HG02885 (cell line): ENCODE measurements at regions not wholly inside any gene's neighbourhood (a gene's known extent, or its start where the extent isn't known, plus 50 kb on each side); places are given as distances from the start of the nearest gene placed in this dataset.
A peak's percentile ranks its signal among the peaks of the same experiment; 100 is the strongest.
"Not testable (repeated sequence)": the region's sequence is repeated elsewhere in the genome, so short reads cannot be mapped to it uniquely, and the experiment has no call there.

Source experiments
- ATAC-seq: cut with Tn5 transposase; IDR thresholded peaks from one replicate; pipeline ENCODE4 v1.9.1; 2021; ENCODE audit warnings: mild to moderate bottlenecking; ENCODE audit not compliant: unreplicated experiment, poor library complexity

GRCh38 chr6:150299873-150300485 is 68.8 kb upstream of the IYD start:
- no peak for ATAC-seq

DNA sequence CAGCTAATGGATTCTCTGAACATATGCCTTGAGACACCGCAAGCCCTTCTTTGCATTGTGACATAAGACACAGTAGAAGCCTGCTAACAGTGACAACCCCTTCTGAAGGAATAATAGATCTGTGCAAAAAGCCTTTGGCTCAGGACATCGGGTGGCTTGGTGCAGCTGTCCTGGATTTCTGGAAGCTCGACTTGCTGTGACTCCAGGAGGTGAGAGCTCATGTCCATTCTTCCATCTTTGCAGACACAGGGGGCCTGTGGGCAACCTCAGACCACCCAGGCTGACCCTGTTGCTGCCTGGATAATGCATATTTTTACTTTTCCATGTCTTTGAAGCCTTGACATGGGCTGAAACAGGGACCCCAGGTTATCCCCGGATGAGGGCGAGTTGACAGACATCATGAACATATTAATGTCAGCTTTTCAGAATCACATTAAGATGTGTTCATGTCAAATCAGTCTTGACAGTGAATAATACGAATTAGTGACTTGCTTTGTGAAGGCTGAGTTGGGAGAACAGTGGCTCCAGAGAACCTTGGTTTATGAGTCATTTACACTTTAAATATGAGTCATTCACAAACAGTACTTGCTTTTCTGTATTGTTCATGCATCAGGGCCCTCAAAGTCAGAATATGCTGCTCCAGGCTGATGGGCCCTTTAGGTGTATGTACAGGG is 66.8 kb upstream of the IYD start:
- ATAC-seq, result peak; percentile 85

DNA sequence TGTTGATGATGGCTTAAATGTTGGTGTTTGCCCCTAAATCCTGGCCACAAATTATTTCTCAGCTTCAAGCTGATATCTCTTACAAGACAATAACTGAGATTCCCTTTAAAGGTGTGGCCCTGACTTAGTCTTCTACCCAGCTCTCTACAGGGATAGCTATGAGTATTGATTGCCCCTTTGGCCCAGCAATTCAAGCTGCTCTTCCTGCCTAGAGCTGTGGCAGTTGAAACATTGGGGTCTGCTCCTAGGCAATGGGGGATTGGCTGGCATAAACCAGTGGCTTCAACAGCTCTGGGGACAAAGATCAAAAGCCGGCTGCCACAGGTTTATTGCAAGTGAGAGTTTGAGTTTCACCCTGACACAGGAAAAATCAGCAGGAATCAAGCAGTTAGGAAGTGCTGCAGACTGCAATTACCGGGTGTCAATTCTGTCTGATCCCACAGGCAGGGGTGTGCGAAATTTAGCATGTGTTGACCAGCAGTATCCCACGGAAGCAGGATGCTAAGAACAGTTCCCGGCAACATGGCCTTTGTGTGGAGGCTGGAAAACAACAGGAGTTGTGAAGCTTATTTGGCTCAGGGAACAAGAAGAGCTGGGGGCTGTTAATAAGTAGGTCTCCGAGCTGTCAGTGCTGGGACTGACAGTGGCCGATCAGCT is 66.2 kb upstream of the IYD start:
- ATAC-seq, result no peak

- ATAC-seq, result no peak
These were observed 65.6 kb upstream of the IYD start for GRCh38 chr6:150303256-150303655.

DNA sequence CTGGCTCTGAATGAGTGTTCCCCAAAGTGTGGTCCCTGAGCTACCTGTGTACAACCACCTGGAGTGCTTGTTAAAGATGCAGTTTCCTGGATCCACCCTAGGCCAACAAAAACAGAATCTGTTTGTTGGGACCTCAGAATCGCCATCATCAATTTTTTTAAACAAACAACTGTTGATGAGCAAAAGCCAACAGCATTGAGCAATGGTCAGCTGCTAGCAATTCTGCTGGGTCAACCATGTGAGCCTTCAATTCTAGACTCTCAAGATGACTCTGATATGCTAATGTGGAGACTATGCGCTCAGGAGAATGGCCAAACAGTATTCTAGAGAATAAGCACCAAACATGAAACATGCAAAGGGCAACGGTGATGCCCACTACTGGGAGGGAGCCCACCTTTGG is 64.4 kb upstream of the IYD start:
- ATAC-seq, result no peak

DNA sequence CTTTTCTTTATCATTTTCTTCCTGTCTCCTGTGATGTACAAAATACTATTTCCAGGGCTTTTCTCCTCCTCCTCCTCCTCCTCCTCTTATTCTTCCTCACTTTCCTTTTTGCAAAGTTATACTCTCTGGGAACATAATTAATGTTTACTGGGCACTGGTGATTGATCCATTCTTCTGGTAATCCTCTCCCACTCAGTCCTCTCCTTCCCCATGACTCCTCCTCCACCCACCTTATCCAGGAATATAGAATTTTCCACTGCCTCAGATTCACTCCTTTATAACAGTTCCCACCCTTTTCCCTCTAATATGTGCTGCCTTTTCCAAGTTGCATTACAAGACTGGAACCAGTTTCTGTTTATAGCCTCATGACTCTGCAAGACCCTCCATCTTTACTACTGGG is 62.5 kb upstream of the IYD start:
- ATAC-seq, result no peak

DNA sequence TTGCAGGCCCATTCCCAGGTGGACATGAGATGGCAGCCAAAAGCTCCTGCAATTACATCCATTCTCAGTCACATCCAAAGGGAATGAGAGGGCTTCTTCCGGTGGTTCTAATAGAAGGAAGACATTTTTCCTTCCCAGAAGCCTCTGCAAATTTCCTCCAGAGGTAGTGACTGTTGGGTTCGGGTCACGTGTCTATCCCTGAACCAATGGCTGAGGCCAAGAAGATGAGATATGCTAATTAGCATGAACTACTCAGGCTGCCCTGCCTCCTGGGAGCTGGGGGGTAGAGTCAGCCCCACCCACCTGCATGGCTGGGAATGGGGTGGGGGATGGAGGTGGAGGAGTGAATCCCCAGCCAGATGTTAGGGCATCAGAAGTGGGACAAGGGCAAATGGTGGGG is 61.3 kb upstream of the IYD start:
- ATAC-seq, result no peak

DNA sequence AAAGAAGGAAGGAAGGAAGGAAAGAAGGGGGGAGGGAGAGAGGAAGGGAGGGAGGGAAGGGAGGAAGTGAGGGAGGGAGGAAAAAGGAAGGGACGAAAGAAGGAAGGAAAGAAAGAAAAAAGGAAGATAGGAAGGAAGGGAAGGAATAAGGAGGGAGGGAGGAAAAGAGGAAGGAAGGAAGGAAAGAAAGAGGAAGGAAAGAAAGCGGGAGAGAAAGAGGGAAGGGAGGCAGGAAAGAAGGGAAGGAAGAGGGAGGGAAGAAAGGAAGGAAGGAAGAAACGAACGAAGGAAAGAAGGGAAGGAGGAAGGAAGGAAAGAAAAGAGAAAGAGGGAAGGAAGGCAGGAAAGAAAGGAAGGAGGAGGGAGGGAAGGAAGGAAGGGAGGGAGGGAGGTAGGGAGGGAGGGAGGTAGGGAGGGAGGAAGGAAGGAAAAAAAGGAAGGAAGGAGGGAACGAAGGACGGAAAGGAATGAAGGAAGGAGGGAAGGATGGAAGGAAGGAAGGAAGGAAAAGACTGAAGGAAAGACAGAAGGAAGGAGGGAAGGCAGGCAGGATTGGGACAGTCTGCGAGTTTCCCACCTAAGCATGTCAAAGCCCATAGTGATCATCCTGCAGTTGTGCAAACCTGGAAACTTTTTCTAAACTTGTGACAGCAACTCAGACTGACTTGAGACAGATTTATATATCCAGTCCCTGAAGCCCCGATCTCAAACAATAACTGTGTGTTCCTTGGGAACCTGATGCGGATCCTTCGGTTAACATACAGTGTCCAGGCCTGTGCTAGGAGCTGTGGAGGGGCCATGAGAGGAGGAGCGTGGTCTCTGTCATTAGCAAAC is 59.8 kb upstream of the IYD start:
- no peak for ATAC-seq

GRCh38 chr6:150310539-150310938 is 58.3 kb upstream of the IYD start:
- no peak for ATAC-seq

DNA sequence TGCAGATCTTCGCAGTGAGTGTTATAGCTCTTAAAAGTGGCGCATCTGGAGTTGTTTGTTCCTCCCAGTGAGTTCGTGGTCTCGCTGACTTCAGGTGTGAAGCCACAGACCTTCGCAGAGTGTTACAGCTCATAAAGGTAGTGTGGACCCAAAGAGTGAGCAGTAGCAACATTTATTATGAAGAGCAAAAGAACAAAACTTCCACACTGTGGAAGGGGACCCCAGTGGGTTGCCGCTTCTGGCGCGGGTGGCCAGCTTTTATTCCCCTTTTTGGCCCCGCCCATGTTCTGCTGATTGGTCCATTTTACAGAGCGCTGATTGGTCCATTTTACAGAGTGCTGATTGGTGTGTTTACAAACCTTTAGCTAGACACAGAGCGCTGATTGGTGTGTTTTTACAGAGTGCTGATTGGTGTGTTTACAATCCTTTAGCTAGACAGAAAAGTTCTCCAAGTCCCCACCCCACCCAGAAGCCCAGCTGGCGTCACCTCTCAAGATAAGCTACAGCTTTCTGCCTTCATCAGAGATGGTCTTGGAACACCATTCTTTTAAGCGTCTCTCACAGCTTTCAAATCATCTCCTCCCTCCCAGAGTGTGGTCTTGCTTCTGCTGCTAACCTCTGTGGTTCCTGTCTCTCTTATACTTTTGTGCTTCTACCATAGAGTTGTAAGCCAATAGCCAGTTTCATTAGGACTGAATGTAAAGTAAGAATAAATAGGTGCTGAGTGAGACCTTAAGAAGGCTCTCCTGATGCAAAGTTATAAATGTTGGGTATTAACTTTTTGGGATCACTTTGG is 57.5 kb upstream of the IYD start:
- not testable (repeated sequence) for ATAC-seq

DNA sequence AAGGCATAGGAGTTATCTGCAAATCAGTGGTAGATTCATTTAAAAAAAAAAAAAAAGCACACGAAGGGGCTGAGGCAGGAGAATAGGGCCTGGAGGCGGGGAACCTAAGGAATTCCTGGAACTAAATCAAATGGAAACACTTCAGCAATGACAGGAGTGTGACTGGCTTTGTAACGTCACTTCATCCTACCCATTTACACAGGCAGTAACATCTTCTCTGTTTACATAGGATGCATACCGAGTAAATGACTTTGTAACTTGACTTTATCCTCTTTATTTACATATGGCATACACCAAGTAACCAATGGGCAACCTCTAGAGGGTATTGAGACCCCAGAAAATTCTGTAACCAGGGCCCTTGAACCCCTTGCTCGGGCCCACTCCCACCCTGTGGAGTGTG is 56.4 kb upstream of the IYD start:
- no peak for ATAC-seq

GRCh38 chr6:150312844-150313584 is 55.8 kb upstream of the IYD start:
- no peak for ATAC-seq

DNA sequence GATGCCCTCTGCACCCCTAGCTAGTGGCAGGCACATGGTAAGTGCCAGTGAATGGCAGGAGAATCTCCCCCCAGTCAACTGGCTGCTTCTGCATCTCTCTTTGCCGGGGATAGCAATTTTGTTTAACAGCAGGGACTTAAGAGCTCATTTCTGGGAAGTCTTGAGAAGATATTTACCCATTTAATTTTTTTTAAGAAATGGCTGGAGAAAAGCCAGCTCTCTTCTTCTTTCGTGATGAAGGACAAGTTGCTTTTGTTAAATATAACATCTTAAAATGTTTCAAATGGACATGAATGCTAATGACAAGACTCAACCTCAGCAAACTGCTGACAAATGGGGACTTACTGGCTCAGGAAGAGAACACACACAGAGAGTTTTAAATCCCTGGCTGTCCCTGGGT is 55.0 kb upstream of the IYD start:
- no peak for ATAC-seq

DNA sequence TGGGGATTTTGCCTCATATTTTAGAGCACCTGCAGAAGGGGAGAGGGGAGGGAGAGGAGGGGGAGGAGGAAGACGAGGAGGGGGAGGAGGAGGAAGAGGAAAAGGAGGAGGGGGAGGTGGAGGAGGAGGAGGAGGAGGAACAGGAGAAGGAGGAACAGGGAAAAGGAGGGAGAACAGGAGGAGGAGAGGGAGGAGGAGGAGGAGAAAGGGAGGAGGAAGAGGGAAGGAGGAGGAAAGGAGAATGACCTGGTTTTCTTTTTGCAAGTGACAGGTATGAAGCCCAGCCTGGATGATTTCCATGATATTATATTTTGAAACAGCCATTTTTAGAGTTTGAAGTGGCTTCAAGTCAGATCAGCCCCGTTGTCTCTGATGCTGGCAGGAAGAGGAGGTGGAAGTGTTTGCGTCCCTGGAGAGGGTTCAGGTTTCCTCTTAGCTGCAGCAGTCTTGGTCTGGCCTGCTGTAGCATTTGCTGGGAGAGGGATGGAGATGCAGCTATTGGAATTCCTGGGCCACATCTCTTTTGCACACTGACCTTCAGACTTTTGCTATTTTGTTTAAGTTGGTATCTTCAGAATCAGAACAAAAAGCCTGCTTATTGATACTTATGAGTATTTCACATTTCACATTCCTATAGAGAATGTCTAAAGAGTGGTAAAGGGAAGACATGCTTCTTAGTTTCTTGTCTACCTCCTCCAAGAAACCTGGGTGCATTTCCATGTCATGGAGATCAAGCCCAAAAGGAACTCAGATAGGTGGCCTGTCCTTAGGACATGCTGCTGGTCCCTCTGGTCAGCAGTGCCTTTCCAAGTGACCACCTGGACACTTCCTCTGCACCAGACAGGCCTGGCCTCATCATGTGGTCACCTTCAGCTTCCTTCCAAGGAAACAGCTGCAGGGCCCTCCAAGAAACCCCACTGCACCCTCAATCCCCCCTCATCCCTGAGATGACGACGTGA is 54.3 kb upstream of the IYD start:
- ATAC-seq, result no peak

- ATAC-seq, result no peak
These were observed 53.2 kb upstream of the IYD start for GRCh38 chr6:150315626-150316025.

- ATAC-seq, result no peak
These were observed 51.9 kb upstream of the IYD start for GRCh38 chr6:150316936-150317335.
